Activated T-helper 2 cell treated with anti-CD3 and anti-CD28 coated beads, Interferon-gamma antibody, Interleukin-2, Interleukin-4, amounts not matched to agents 10 μg/mL and 5 μg/mL and 100 μg/mL, durations not matched to agents 14 hours and 24 hours and 36 hours (primary cell): ENCODE measurements at regions not wholly inside any gene's neighbourhood (a gene's known extent, or its start where the extent isn't known, plus 50 kb on each side); places are given as distances from the start of the nearest gene placed in this dataset.

ENCODE experiments used
- DNase-seq: peaks from one replicate; pipeline ENCODE4 v3.0.0; 2021; ENCODE audit warnings: low spot score
- H3K27ac Mint-ChIP-seq: one replicate; pipeline ENCODE4 v1.8.0; 2021; ENCODE audit warnings: mixed read lengths
- H3K27me3 Mint-ChIP-seq: one replicate; pipeline ENCODE4 v1.8.0; 2021; ENCODE audit warnings: low read depth, mixed read lengths
- H3K36me3 Mint-ChIP-seq: one replicate; pipeline ENCODE4 v1.8.0; 2021; ENCODE audit warnings: low read depth, mixed read lengths
- H3K4me1 Mint-ChIP-seq: one replicate; pipeline ENCODE4 v1.8.0; 2021; ENCODE audit warnings: low read depth, mixed read lengths
- H3K4me3 Mint-ChIP-seq: one replicate; pipeline ENCODE4 v1.8.0; 2021; ENCODE audit warnings: low read depth, mild to moderate bottlenecking, moderate library complexity, mixed read lengths
- H3K9me3 Mint-ChIP-seq: one replicate; pipeline ENCODE4 v1.8.0; 2021; ENCODE audit warnings: mixed read lengths
- intact Hi-C: fragments of 100-400 bp; cut with micrococcal nuclease; formaldehyde crosslinking; loops from one replicate; pipeline ENCODE4 v1.15.1; 2023

DNA sequence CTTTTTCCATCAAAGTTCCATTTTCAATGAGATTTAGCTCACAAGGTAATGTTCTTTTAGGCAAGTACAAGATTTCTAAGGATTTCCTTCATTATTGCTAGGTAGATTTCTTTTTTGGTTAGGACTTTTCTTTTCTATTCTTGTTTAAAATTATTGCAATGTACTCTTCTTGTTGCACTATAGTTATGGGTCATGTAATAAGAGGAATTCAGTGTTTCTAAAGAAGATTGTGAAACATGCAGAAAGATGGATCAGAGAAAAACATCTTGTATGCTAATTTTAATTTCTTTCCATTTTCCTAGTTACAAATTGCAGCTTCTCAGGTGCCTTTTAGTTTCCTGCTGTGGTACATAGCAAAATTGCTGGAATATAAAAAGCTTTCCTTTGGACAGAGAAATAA, 56.1 kb downstream of the BTG1 start:
- H3K27me3 Mint-ChIP-seq, result no peaks in the 10 kb centered on the region
- H3K27ac Mint-ChIP-seq, result no peak overlapping the region
- no peak for DNase-seq
- peaks cover 3% of the 10 kb centered on the region for H3K36me3 Mint-ChIP-seq
- peaks cover 22% of the 10 kb centered on the region for H3K4me1 Mint-ChIP-seq
- intact Hi-C loops, result no loop called here
- no peak overlapping the region for H3K4me3 Mint-ChIP-seq
- no peaks in the 10 kb centered on the region for H3K9me3 Mint-ChIP-seq

DNA sequence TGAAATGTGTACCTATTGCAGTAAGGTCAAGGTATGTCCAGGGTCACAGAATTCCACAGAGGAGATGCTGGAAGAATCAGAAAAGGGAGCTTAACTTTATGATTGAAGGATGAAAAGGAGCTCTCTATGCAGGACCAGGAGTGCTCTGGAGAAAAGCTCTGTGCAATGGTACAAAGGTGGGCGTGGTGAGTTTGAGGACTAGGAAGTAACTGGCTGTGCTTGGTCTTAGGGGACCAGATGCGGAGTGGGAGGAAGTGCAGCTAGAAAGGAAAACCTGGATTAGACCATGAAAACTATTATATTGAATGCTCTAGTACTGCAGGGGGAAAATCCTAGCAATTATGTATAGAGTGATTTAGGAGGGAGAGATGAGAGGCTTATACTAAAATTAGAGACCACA, 56.8 kb downstream of the BTG1 start:
- no peak overlapping the region for H3K27ac Mint-ChIP-seq
- H3K4me1 Mint-ChIP-seq, result peaks cover 20% of the 10 kb centered on the region
- H3K4me3 Mint-ChIP-seq, result no peak overlapping the region
- peaks cover 3% of the 10 kb centered on the region for H3K36me3 Mint-ChIP-seq
- intact Hi-C loops, result no loop called here
- H3K27me3 Mint-ChIP-seq, result no peaks in the 10 kb centered on the region
- H3K9me3 Mint-ChIP-seq, result no peaks in the 10 kb centered on the region
- no peak for DNase-seq

DNA sequence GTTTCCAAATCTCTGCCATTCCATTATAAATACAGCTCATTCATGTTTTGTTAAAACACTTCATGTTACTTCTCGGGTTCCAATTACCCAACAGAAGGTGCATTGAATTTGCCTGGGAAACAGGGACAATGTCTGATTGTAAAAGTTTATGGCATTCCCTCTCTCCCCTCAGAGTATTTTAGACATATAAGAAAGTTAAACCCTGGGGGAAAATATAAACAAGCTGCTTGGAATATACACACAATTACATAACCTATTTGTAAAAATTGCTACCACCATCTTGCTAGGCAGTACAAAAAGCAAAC, 60.0 kb downstream of the BTG1 start:
- Mint-ChIP-seq H3K27ac (no peak overlapping the region), H3K36me3 (peaks cover 3% of the 10 kb centered on the region), H3K9me3 (no peaks in the 10 kb centered on the region), H3K27me3 (no peaks in the 10 kb centered on the region), H3K4me3 (no peak overlapping the region), H3K4me1 (peaks cover 28% of the 10 kb centered on the region)
- no peak for DNase-seq
- intact Hi-C loops, result no loop called here

DNA sequence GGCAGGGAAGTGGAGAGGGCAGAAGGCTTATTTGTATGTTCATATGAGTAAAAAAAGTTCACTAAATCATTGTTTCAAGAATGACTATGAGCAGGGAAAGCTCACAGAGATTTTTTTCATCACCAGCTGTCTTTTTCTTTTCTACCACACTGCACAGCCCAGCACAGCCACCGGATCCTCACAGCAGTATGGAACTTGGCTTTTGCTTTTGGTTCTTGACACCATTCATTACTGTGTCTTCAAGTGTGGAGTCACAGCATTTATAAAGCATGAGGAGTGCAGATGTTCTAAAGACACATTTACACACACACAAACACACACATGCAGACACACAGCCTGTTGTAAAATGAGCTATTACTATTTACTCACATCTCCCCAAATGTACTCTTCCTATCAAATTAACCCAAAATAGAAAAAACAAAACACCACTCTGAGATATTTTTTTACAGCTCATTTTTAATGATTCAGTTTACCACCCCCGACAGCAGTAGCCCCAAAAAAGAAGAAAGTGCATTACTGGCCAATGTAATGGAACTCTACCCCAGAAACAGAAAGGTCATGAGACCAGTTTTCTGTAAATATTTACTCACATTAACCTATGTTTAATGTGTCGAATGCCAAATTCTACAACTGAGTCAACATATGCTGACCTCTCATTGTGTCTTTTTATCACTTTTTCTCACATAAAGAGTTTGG, 60.5 kb downstream of the BTG1 start:
- no peaks in the 10 kb centered on the region for H3K27me3 Mint-ChIP-seq
- H3K9me3 Mint-ChIP-seq, result no peaks in the 10 kb centered on the region
- DNase-seq, result no peak
- peaks cover 33% of the 10 kb centered on the region for H3K4me1 Mint-ChIP-seq
- intact Hi-C loops, result no loop called here
- H3K36me3 Mint-ChIP-seq, result peaks cover 3% of the 10 kb centered on the region
- no peak overlapping the region for H3K4me3 Mint-ChIP-seq
- no peak overlapping the region for H3K27ac Mint-ChIP-seq

DNA sequence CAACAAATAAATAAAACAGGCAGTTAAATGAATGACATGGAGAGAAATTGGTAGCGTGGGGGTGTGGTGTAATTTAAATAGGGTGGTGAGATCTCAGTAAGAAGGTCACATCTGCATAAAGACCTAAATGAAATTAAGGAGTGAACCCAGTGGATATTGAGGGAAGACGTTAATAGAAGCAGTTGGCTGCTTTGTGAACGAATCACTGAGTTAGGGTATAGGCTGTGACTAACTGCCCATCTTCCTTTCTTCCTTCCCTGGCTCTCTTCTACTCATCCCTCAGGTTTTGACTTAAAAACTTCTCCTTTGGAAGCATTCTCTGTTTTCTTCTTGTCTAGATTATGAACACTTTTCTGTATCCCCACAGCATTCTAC, 64.7 kb downstream of the BTG1 start:
- no peak overlapping the region for H3K4me3 Mint-ChIP-seq
- H3K27ac Mint-ChIP-seq, result no peak overlapping the region
- H3K36me3 Mint-ChIP-seq, result peaks cover 7% of the 10 kb centered on the region
- DNase-seq, result no peak
- H3K27me3 Mint-ChIP-seq, result no peaks in the 10 kb centered on the region
- peaks cover 55% of the 10 kb centered on the region for H3K4me1 Mint-ChIP-seq
- intact Hi-C loops, result no loop called here
- peaks cover 4% of the 10 kb centered on the region for H3K9me3 Mint-ChIP-seq

DNA sequence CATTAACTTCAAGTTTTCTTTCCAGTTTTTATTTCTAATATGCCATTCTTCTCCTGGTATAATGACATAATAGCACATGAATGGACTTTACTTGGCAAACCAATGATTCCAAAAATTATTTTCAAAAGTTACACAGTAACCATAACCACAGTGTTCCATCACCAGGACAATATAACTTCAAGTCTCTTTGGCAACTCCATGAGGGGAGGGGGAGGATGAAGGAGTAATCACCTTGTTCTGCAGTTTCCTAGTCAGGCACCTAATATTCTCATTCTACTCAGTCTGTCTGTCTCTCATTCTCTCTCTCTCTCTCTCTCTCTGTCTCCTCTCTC, 66.6 kb downstream of the BTG1 start:
- no peak overlapping the region for H3K4me3 Mint-ChIP-seq
- peaks cover 50% of the 10 kb centered on the region for H3K4me1 Mint-ChIP-seq
- peaks cover 4% of the 10 kb centered on the region for H3K9me3 Mint-ChIP-seq
- intact Hi-C loops, result loop anchor here (2.0 to 5.0 kb wide), 4 partner anchors 47 to 302 kb away; partner anchors contain the start of gene BTG1
- no peaks in the 10 kb centered on the region for H3K27me3 Mint-ChIP-seq
- peak overlapping the region; percentile 9 for H3K27ac Mint-ChIP-seq
- DNase-seq, result no peak
- peaks cover 4% of the 10 kb centered on the region for H3K36me3 Mint-ChIP-seq

DNA sequence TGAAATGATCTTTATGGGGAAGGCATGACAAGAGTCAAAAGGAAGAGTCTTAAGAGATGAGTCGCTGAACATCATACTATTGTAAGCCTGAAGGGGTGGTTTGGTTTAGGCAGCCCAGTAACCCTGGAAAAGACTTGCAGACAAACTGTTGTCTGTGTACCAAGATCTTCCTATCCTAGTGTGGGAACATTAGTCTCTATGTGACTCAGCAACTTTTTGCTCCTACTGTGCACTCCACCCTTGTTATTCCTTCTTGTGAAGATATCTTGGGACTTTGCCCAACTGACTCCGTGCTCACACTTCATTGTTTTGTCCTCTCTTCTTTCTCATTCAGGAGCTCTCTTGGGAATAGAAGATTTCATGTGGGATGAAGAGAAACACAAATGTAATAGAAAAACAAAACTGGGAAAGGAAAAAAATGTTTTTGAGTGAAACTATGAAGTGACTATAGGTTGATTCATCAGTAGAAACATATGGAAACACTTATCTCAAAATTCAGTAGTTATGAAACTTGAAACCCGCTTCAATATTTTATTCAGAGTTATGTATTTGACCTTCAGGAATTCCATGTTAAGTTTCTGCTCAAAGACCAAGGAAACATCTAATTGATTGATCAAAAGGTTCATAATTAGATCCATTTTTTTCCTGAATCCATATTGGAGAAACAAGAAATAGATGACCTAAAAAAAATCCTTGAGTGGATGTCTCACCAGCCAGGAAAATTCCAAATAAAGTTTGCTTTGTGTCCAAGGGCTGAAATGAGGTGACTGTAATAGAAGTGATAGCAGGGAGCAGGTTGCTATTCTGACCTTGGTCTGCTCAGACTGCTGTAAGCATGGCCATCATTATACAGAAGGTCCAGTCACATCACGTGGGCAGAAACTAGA, 67.2 kb downstream of the BTG1 start:
- intact Hi-C loops, result loop anchor here (1.0 to 5.0 kb wide), 8 partner anchors 13 to 301 kb away; partner anchors contain the start of gene BTG1
- Mint-ChIP-seq H3K4me3 (no peak overlapping the region), H3K27me3 (no peaks in the 10 kb centered on the region), H3K36me3 (peaks cover 4% of the 10 kb centered on the region), H3K4me1 (peaks cover 50% of the 10 kb centered on the region), H3K9me3 (peaks cover 4% of the 10 kb centered on the region), H3K27ac (peak overlapping the region; percentile 76)
- DNase-seq, result no peak

DNA sequence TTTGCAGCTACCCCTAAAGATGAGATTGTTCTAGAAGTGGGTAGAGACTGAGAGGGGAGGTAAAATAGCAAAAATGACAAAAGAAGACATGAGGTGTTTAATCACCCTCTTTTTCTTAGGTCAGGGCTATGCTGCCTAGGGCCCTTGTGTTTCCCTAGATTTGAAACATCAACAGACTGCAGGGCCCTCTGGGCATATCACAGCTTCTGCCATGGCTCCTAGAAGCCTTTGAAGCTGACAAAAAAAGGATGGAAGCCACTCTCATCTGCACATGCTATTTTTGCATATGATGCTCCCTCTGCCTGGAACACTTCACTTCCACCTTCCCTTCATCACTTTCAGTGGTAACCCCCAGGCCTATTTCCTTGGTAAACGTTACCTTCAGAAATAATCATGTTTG, 68.1 kb downstream of the BTG1 start:
- Mint-ChIP-seq H3K4me3 (no peak overlapping the region), H3K27me3 (no peaks in the 10 kb centered on the region), H3K27ac (peak overlapping the region; percentile 76), H3K36me3 (peaks cover 11% of the 10 kb centered on the region), H3K4me1 (peaks cover 56% of the 10 kb centered on the region), H3K9me3 (peaks cover 11% of the 10 kb centered on the region)
- DNase-seq, result no peak
- intact Hi-C loops, result loop anchor here (5.0 kb wide), 3 partner anchors 45 to 300 kb away; no protein-coding TSS in a partner anchor

DNA sequence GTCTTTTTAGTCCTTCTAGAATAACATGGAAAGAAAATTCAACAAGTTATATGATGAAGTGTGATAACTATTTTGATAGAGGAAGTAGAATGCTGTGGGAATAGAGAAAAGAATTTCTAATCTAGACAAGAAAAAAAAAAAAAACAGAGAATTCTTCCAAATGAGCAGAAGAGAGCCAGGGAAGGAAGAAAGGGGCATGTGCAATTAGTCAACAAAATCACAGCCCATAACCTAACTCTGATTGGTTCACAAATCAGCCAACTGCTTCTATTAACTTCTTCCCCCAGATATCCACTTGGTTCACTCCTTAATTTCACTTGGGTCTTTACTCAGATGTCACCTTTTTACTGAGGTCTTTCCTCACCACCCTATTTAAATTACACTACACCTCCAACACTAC, 69.5 kb downstream of the BTG1 start:
- intact Hi-C loops, result loop anchor here (5.0 kb wide), 3 partner anchors 44 to 299 kb away; no protein-coding TSS in a partner anchor
- H3K4me1 Mint-ChIP-seq, result peaks cover 52% of the 10 kb centered on the region
- H3K36me3 Mint-ChIP-seq, result peaks cover 14% of the 10 kb centered on the region

DNA sequence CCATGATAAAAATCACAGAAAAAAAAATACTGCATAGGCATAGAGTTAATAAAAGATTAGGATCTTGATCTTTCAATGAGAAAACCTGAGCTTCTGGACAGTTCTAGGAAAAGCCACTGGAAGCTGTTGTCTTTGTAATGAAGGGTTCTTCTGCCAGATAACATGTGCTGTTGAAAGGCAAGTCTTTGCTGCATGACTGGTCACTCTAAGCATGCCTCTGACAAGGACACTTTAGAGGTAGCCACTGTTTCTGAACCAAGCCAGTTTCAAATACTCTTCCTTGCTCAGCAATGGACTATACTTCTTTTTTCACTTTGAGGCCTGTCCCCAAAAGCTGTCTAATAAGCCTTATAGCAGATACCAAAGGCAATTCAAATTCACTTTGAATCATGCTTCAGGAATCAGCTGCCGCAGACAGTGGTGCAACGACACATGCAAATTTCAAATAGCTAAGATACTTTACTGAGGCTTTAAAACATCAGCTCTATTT, 70.2 kb downstream of the BTG1 start:
- peaks cover 14% of the 10 kb centered on the region for H3K9me3 Mint-ChIP-seq
- H3K4me1 Mint-ChIP-seq, result peaks cover 46% of the 10 kb centered on the region
- H3K27me3 Mint-ChIP-seq, result no peaks in the 10 kb centered on the region
- H3K27ac Mint-ChIP-seq, result no peak overlapping the region
- intact Hi-C loops, result loop anchor here (5.0 kb wide), 3 partner anchors 43 to 298 kb away; no protein-coding TSS in a partner anchor
- H3K36me3 Mint-ChIP-seq, result peaks cover 14% of the 10 kb centered on the region
- DNase-seq, result no peak
- no peak overlapping the region for H3K4me3 Mint-ChIP-seq

More for the DNA sequence above, 69.5 kb downstream of the BTG1 start:
- H3K27me3 Mint-ChIP-seq, result no peaks in the 10 kb centered on the region
- peaks cover 14% of the 10 kb centered on the region for H3K9me3 Mint-ChIP-seq
- no peak for DNase-seq
- no peak overlapping the region for H3K4me3 Mint-ChIP-seq
- no peak overlapping the region for H3K27ac Mint-ChIP-seq

DNA sequence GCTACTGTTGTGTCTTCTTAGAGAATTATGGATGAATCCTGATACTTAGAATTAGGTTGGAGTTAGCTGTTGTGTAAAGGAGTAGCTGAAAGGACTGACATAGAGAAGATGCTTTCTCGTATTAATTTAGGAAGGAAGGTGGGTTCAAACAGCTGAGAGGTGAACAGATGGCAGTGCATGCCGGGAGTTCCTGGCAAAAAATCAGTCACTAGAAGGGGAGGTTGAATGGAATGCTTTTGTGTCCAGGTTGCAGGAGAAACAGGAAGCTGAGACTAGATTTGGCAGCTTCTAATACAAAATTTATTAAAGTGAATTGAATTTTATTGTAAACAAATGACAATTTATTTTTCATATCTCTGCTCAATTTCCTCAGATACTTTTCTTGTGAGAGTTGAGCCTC, 70.8 kb downstream of the BTG1 start:
- Mint-ChIP-seq H3K4me1 (peaks cover 41% of the 10 kb centered on the region), H3K36me3 (peaks cover 14% of the 10 kb centered on the region), H3K9me3 (peaks cover 14% of the 10 kb centered on the region), H3K4me3 (no peak overlapping the region), H3K27ac (no peak overlapping the region), H3K27me3 (no peaks in the 10 kb centered on the region)
- intact Hi-C loops, result loop anchor here (5.0 kb wide), 3 partner anchors 43 to 298 kb away; no protein-coding TSS in a partner anchor
- no peak for DNase-seq

DNA sequence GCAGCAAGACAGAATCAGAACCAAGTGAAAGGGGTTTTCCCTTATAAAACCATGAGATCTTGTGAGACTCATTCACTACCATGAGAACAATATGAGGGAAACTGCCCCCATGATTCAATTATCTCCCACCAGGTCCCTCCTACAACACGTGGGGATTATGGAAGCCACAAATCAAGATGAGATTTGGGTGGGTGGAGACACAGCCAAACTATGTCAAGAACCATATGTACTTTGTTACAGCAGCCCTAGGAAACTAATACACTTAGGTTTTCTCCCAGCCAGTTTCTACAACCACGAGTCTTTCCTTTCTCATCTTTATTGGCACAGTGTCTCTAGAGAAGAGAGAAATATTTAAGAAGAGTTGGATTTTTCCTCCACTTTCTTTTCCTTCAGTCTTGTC, 72.6 kb downstream of the BTG1 start:
- Mint-ChIP-seq H3K4me1 (peaks cover 26% of the 10 kb centered on the region), H3K27ac (no peak overlapping the region), H3K9me3 (peaks cover 14% of the 10 kb centered on the region), H3K36me3 (peaks cover 14% of the 10 kb centered on the region), H3K27me3 (no peaks in the 10 kb centered on the region), H3K4me3 (no peak overlapping the region)
- DNase-seq, result no peak
- intact Hi-C loops, result no loop called here

DNA sequence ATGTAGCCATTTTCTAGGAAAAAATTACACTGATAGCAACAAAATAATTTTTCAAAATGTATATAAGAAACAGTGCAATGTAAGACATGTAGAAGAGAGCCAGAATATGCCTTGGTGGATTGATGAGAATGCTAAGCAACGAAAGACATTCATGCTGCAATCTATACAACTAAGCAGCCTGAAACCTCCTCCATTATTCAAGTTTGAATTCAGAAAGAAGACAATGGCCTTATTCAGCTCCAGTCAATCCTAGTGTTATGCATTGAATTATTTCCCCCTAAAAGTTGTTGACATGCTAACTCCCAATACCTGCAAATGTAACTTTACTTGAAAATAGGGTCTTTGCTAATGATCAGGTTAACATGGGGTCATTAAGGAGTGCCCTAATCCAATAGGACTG, 73.5 kb downstream of the BTG1 start:
- peaks cover 17% of the 10 kb centered on the region for H3K4me1 Mint-ChIP-seq
- H3K9me3 Mint-ChIP-seq, result peaks cover 11% of the 10 kb centered on the region
- H3K36me3 Mint-ChIP-seq, result peaks cover 10% of the 10 kb centered on the region
- H3K4me3 Mint-ChIP-seq, result no peak overlapping the region
- no peaks in the 10 kb centered on the region for H3K27me3 Mint-ChIP-seq
- DNase-seq, result no peak
- H3K27ac Mint-ChIP-seq, result no peak overlapping the region
- intact Hi-C loops, result no loop called here
